Neuronal stem cell (in vitro differentiated cells): ENCODE measurements at regions not wholly inside any gene's neighbourhood (a gene's known extent, or its start where the extent isn't known, plus 50 kb on each side); places are given as distances from the start of the nearest gene placed in this dataset.

ENCODE experiments used
- DNase-seq: peaks from one replicate; pipeline ENCODE4 v3.0.0-alpha.2; 2013; ENCODE audit warnings: low spot score
- H2AFZ ChIP-seq: one replicate; pipeline ENCODE4 v1.6.1; 2013; ENCODE audit warnings: mild to moderate bottlenecking, low read length, inconsistent platforms
- H2AK5ac ChIP-seq: 2 replicates; pipeline ENCODE4 v1.6.1; 2013; ENCODE audit warnings: low read depth, mild to moderate bottlenecking, inconsistent platforms, low read length, moderate library complexity, mixed read lengths
- H2BK120ac ChIP-seq: 2 replicates; pipeline ENCODE4 v1.6.1; 2013; ENCODE audit warnings: low read depth, mild to moderate bottlenecking, inconsistent platforms, low read length, moderate library complexity, mixed read lengths
- H2BK12ac ChIP-seq: one replicate; pipeline ENCODE4 v1.6.1; 2013; ENCODE audit warnings: low read length, inconsistent platforms
- H2BK15ac ChIP-seq: 2 replicates; pipeline ENCODE4 v1.6.1; 2013; ENCODE audit warnings: mild to moderate bottlenecking, low read length, inconsistent platforms, mixed read lengths
- H2BK5ac ChIP-seq: one replicate; pipeline ENCODE4 v1.6.1; 2013; ENCODE audit warnings: inconsistent platforms, mild to moderate bottlenecking, low read length, moderate library complexity
- H3K14ac ChIP-seq: one replicate; pipeline ENCODE4 v1.6.1; 2013; ENCODE audit warnings: low read length, inconsistent platforms
- H3K18ac ChIP-seq: 2 replicates; pipeline ENCODE4 v1.6.1; 2013; ENCODE audit warnings: low read length, inconsistent platforms
- H3K23ac ChIP-seq: 2 replicates; pipeline ENCODE4 v1.6.1; 2013; ENCODE audit warnings: low read depth, mild to moderate bottlenecking, mixed read lengths, low read length, inconsistent platforms; ENCODE audit not compliant: poor library complexity
- H3K27ac ChIP-seq: replicated peaks from 3 replicates; pipeline ENCODE4 v1.5.1; 2013; ENCODE audit warnings: low read length, inconsistent platforms
- H3K27me3 ChIP-seq, 3 experiments: 2 replicates each; pipeline ENCODE4 v1.6.1; 2013; ENCODE audit warnings: low read length in 3 of 3, mild to moderate bottlenecking in 2 of 3, inconsistent platforms in 1 of 3, low read depth in 1 of 3, mixed read lengths in 1 of 3, moderate library complexity in 1 of 3; ENCODE audit not compliant: control insufficient read depth in 3 of 3, insufficient read depth in 3 of 3
- H3K36me3 ChIP-seq, 2 donors: replicated peaks in 1 of 2; 2 replicates each; pipeline ENCODE4 v1.6.1; 2013; ENCODE audit warnings: low read length in 2 of 2; ENCODE audit not compliant: control insufficient read depth in 2 of 2, insufficient read depth in 2 of 2
- H3K4ac ChIP-seq: 2 replicates; pipeline ENCODE4 v1.6.1; 2013; ENCODE audit warnings: inconsistent platforms, mild to moderate bottlenecking, low read length, moderate library complexity
- H3K4me1 ChIP-seq, 2 donors: 1 replicate in 1 of 2; 2 replicates in 1 of 2; pipeline ENCODE4 v1.6.1; 2013; ENCODE audit warnings: low read length in 2 of 2, low read depth in 1 of 2; ENCODE audit not compliant: control insufficient read depth in 2 of 2, insufficient read depth in 1 of 2
- H3K4me2 ChIP-seq: one replicate; pipeline ENCODE4 v1.6.1; 2013; ENCODE audit warnings: mild to moderate bottlenecking, low read length, inconsistent platforms; ENCODE audit not compliant: insufficient read depth, poor library complexity, severe bottlenecking
- H3K4me3 ChIP-seq, 2 donors: 2 replicates each; pipeline ENCODE4 v1.5.1; 2013; ENCODE audit warnings: low read length in 2 of 2, mild to moderate bottlenecking in 2 of 2, inconsistent platforms in 1 of 2, moderate library complexity in 1 of 2
- H3K79me1 ChIP-seq: one replicate; pipeline ENCODE4 v1.6.1; 2013; ENCODE audit warnings: low read depth, mild to moderate bottlenecking, inconsistent platforms, low read length, moderate library complexity
- H3K9ac ChIP-seq: one replicate; pipeline ENCODE4 v1.6.1; 2013; ENCODE audit warnings: mild to moderate bottlenecking, low read depth, low read length, inconsistent platforms; ENCODE audit not compliant: poor library complexity
- H3K9me3 ChIP-seq, 2 donors: replicated peaks in 1 of 2; 2 replicates each; pipeline versions ENCODE3 to v1.6.1; 2013; ENCODE audit warnings: low read length in 2 of 2, mild to moderate bottlenecking in 2 of 2, inconsistent platforms in 1 of 2, low read depth in 1 of 2, mixed read lengths in 1 of 2, moderate library complexity in 1 of 2; ENCODE audit not compliant: control insufficient read depth in 2 of 2, insufficient read depth in 1 of 2
- H4K8ac ChIP-seq: one replicate; pipeline ENCODE4 v1.6.1; 2013; ENCODE audit warnings: low read depth, mild to moderate bottlenecking, inconsistent platforms, low read length, moderate library complexity
- H4K91ac ChIP-seq: one replicate; pipeline ENCODE4 v1.6.1; 2013; ENCODE audit warnings: low read length, low read depth, mild to moderate bottlenecking, inconsistent platforms; ENCODE audit not compliant: poor library complexity
- WGBS, 2 donors: extraction: QIAGEN DNeasy Blood & Tissue Kit; methylation state at CpG; one replicate each; pipeline ENCODE4 v1.1.7; 2013; ENCODE audit warnings: missing lambda C conversion rate in 2 of 2, mixed read lengths in 1 of 2; ENCODE audit not compliant: insufficient read length in 2 of 2, insufficient replicate concordance in 1 of 2; ENCODE audit errors: extremely low coverage in 2 of 2; 5-methylcytosine and 5-hydroxymethylcytosine counted together

GRCh38 chr15:57885435-57885834 lies 178.9 kb downstream of the POLR2M start:
- no peak for DNase-seq
- H3K27me3 ChIP-seq = peaks cover 0 to 6% (median 0%) of the 10 kb centered on the region in 3 experiments
- H2BK15ac ChIP-seq = no peak overlapping the region
- no peak overlapping the region for H3K4me3 ChIP-seq
- no peak overlapping the region for H3K18ac ChIP-seq
- H3K4me1 ChIP-seq = no peaks in the 10 kb centered on the region
- no peak overlapping the region for H2BK120ac ChIP-seq
- H3K23ac ChIP-seq = no peak overlapping the region
- H3K27ac ChIP-seq = no peak overlapping the region
- no peaks in the 10 kb centered on the region for H3K9me3 ChIP-seq
- no peak overlapping the region for H3K4me2 ChIP-seq
- H3K9ac ChIP-seq = no peak overlapping the region
- H3K14ac ChIP-seq = no peak overlapping the region
- H4K8ac ChIP-seq = no peak overlapping the region
- H3K36me3 ChIP-seq = no peaks in the 10 kb centered on the region
- H3K79me1 ChIP-seq = no peaks in the 10 kb centered on the region
- H2AFZ ChIP-seq = no peak overlapping the region
- H2BK5ac ChIP-seq = no peak overlapping the region
- no peak overlapping the region for H3K4ac ChIP-seq
- H4K91ac ChIP-seq = no peak overlapping the region
- no CpG with 5 or more reads among the region's 5 CpGs for WGBS, 2 donors
- H2BK12ac ChIP-seq = no peak overlapping the region
- no peak overlapping the region for H2AK5ac ChIP-seq

GRCh38 chr15:57887825-57888224 lies 177.7 kb downstream of the ALDH1A2 start:
- no CpG with 5 or more reads among the region's 2 CpGs for WGBS, 2 donors
- Histone ChIP-seq H4K91ac (no peak overlapping the region), H3K27ac (no peak overlapping the region)

GRCh38 chr15:57890351-57890750 lies 175.2 kb downstream of the ALDH1A2 start:
- Histone ChIP-seq H3K4me3 (no peak overlapping the region), H2AK5ac (no peak overlapping the region), H2BK15ac (no peak overlapping the region), H3K9ac (no peak overlapping the region), H3K36me3 (no peaks in the 10 kb centered on the region), H3K4me1 (no peaks in the 10 kb centered on the region), H3K27ac (no peak overlapping the region), H3K18ac (no peak overlapping the region), H2BK12ac (no peak overlapping the region), H3K27me3 (no peaks in the 10 kb centered on the region), H2BK120ac (no peak overlapping the region), H3K4ac (no peak overlapping the region), H3K9me3 (no peaks in the 10 kb centered on the region), H4K8ac (no peak overlapping the region), H4K91ac (no peak overlapping the region), H3K4me2 (no peak overlapping the region), H3K14ac (no peak overlapping the region), H2BK5ac (no peak overlapping the region), H2AFZ (no peak overlapping the region), H3K79me1 (no peaks in the 10 kb centered on the region), H3K23ac (no peak overlapping the region)
- no peak for DNase-seq
- WGBS, 2 donors = no CpG with 5 or more reads among the region's 1 CpG

More at GRCh38 chr15:57887825-57888224, 177.7 kb downstream of the ALDH1A2 start:
- DNase-seq = no peak
- Histone ChIP-seq H3K36me3 (no peaks in the 10 kb centered on the region), H3K18ac (no peak overlapping the region), H2BK120ac (no peak overlapping the region), H3K4ac (no peak overlapping the region), H2BK15ac (no peak overlapping the region), H3K23ac (no peak overlapping the region), H4K8ac (no peak overlapping the region), H3K79me1 (no peaks in the 10 kb centered on the region), H3K14ac (no peak overlapping the region), H3K4me3 (no peak overlapping the region), H3K9ac (no peak overlapping the region), H2BK5ac (no peak overlapping the region), H3K4me1 (no peaks in the 10 kb centered on the region), H3K4me2 (no peak overlapping the region), H3K9me3 (no peaks in the 10 kb centered on the region), H3K27me3 (peaks cover 0 to 6% (median 0%) of the 10 kb centered on the region in 3 experiments), H2AK5ac (no peak overlapping the region), H2AFZ (no peak overlapping the region), H2BK12ac (no peak overlapping the region)

- no CpG with 5 or more reads among the region's 3 CpGs for WGBS, 2 donors
- Histone ChIP-seq H3K9me3 (no peaks in the 10 kb centered on the region), H3K23ac (no peak overlapping the region), H3K79me1 (no peaks in the 10 kb centered on the region), H3K27me3 (no peaks in the 10 kb centered on the region), H3K27ac (no peak overlapping the region), H4K8ac (no peak overlapping the region), H2BK5ac (no peak overlapping the region), H2BK120ac (no peak overlapping the region), H2BK15ac (no peak overlapping the region), H3K9ac (no peak overlapping the region), H3K18ac (no peak overlapping the region), H3K14ac (no peak overlapping the region), H4K91ac (no peak overlapping the region), H3K4ac (no peak overlapping the region), H3K4me2 (no peak overlapping the region), H2BK12ac (no peak overlapping the region), H3K4me3 (no peak overlapping the region), H3K4me1 (no peaks in the 10 kb centered on the region), H2AK5ac (no peak overlapping the region), H3K36me3 (no peaks in the 10 kb centered on the region), H2AFZ (no peak overlapping the region)
- DNase-seq = no peak
These were observed 174.6 kb downstream of the ALDH1A2 start for GRCh38 chr15:57890878-57891277.
